ENCODE measurements at regions not wholly inside any gene's neighbourhood (a gene's known extent, or its start where the extent isn't known, plus 50 kb on each side); places are given as distances from the start of the nearest gene placed in this dataset.
A peak's percentile ranks its signal among the peaks of the same experiment; 100 is the strongest.

- H4K91ac ChIP-seq (replicated peaks; ENCODE audit: insufficient read length, low read length), result no peak overlapping the region
- H3K79me1 ChIP-seq (ENCODE audit: low read depth, low read length), result no peaks in the 10 kb centered on the region
- CTCF ChIA-PET (ENCODE audit: partially characterized antibody), result interaction anchor here (1.5 to 2.7 kb wide), 2 partner anchors 35 to 39 kb away, joined by 4 to 12 read pairs; no protein-coding TSS in a partner anchor
- H2BK15ac ChIP-seq (ENCODE audit: low read length), result no peak overlapping the region
- no peak overlapping the region; the same call in 1 of the 2 replicates for H3K18ac ChIP-seq (ENCODE audit: extremely low read depth, low read length)
- no peak overlapping the region for H3K4ac ChIP-seq (replicated peaks; ENCODE audit: insufficient read length, low read depth, low read length)
- peak overlapping the region; percentile 48; the same call in 1 of the 2 replicates for H2AFZ ChIP-seq (ENCODE audit: low read length)
- H3K4me2 ChIP-seq (ENCODE audit: insufficient read depth in 1 of 2, low read depth in 2 of 2, low read length in 2 of 2), result no peak overlapping the region
- no peaks in the 10 kb centered on the region for H3K9me3 ChIP-seq (ENCODE audit: insufficient read depth in 2 of 2, low read depth in 1 of 2, low read length in 1 of 2)
- peak overlapping the region; percentile 24 for H2BK120ac ChIP-seq (replicated peaks; ENCODE audit: low read depth, low read length)
- no peak overlapping the region for H2AK5ac ChIP-seq (ENCODE audit: low read depth, low read length)
- no peaks in the 10 kb centered on the region for H3K36me3 ChIP-seq (ENCODE audit: control insufficient read depth in 2 of 4, insufficient read depth in 4 of 4, low read length in 3 of 4)
- no peaks in the 10 kb centered on the region for H3K79me2 ChIP-seq (ENCODE audit: control insufficient read depth in 1 of 2, insufficient read depth in 2 of 2, low read length in 2 of 2)
- H2BK12ac ChIP-seq (ENCODE audit: low read depth, low read length), result peak overlapping the region; percentile 72
- H3K23me2 ChIP-seq (ENCODE audit: low read depth, low read length), result no peaks in the 10 kb centered on the region
- H4K8ac ChIP-seq (ENCODE audit: extremely low read depth, insufficient read depth, low read length), result no peak overlapping the region
- FAIRE-seq (no peak), DNase-seq (ENCODE audit: low read depth in 1 of 2, low spot score in 2 of 2) (no peak)
- POLR2A ChIA-PET (ENCODE audit: partially characterized antibody), result interaction anchor here (0.8 kb wide), 1 partner anchor 28 kb away, joined by 4 read pairs; no protein-coding TSS in a partner anchor
- H3K23ac ChIP-seq (ENCODE audit: insufficient read length), result no peak overlapping the region
- TF ChIP-seq GABPA (IDR thresholded peaks at IDR 0.05; ENCODE audit: borderline replicate concordance, insufficient read depth, low read length), result no peak
- TF ChIP-seq E2F6 (IDR thresholded peaks at IDR 0.05), result no peak
- no peak overlapping the region; the same call in 1 of the 2 replicates for H2BK5ac ChIP-seq (ENCODE audit: low read depth, low read length)
- H4K5ac ChIP-seq (ENCODE audit: insufficient read length, low read depth, low read length), result no peak overlapping the region
- H3K14ac ChIP-seq (ENCODE audit: insufficient read length), result no peak overlapping the region
- no peak overlapping the region; the same call in 1 of the 2 replicates for H2BK20ac ChIP-seq (ENCODE audit: low read length)
- H4K20me1 ChIP-seq (replicated peaks in 1 of 2; ENCODE audit: control insufficient read depth in 1 of 2, insufficient read depth in 2 of 2, low read length in 2 of 2), result no peaks in the 10 kb centered on the region
- WGBS, 2 experiments (ENCODE audit: extremely low coverage in 1 of 2, insufficient coverage in 1 of 2, insufficient read length in 1 of 2, insufficient replicate concordance in 2 of 2, low coverage in 1 of 2, low lambda C conversion rate in 2 of 2, missing lambda C conversion rate in 1 of 2), result 86% methylated on average over 5 of the region's 5 CpGs; no CpG with 5 or more reads in 1 of the 2 experiments
- H3K27me3 ChIP-seq (replicated peaks in 1 of 4; ENCODE audit: control insufficient read depth in 3 of 4, extremely low read depth in 1 of 4, insufficient read depth in 3 of 4, low read length in 3 of 4), result peaks cover 0 to 4% (median 0%) of the 10 kb centered on the region in 4 experiments; a peak in 1 of 7 replicates
- no peak overlapping the region for H3K27ac ChIP-seq (ENCODE audit: low read depth, low read length)
- H3K56ac ChIP-seq (replicated peaks; ENCODE audit: insufficient read length, low read depth, low read length), result no peak overlapping the region
- H3K9ac ChIP-seq (replicated peaks in 1 of 4; ENCODE audit: extremely low read depth in 1 of 4, low read depth in 3 of 4, low read length in 3 of 4), result no peak overlapping the region
- H3K4me1 ChIP-seq (replicated peaks in 1 of 4; ENCODE audit: control insufficient read depth in 3 of 4, insufficient read depth in 4 of 4, low read length in 3 of 4), result peaks cover 12 to 22% (median 15%) of the 10 kb centered on the region in 4 experiments
- H3K4me3 ChIP-seq (ENCODE audit: extremely low read depth in 1 of 4, insufficient read depth in 2 of 4, low read depth in 3 of 4, low read length in 4 of 4), result no peak overlapping the region
These were observed 304.8 kb downstream of the MAF start for GRCh38 chr16:79295746-79296145.

Data from H1 (cell line).